A673 (cell line): ENCODE measurements at regions not wholly inside any gene's neighbourhood (a gene's known extent, or its start where the extent isn't known, plus 50 kb on each side); places are given as distances from the start of the nearest gene placed in this dataset.

Experiments used
- BruUV-seq: library from RNA; stranded (reverse); fragments of 400-500 nt; replicated peaks from 2 replicates; lab custom pipeline; 2021; lab: Mats Ljungman, UMichigan
- CTCF ChIA-PET: fragments of 300-600 bp; sonication (Branson Sonifier 250); formaldehyde crosslinking; loops from one replicate; lab custom pipeline; 2022; ENCODE audit warnings: antibody characterized with exemption; lab: Charles Lee
- POLR2A ChIA-PET: fragments of 300-600 bp; sonication (Branson Sonifier 250); formaldehyde crosslinking; loops from one replicate; lab custom pipeline; 2022; ENCODE audit warnings: antibody characterized with exemption; ENCODE audit not compliant: low non-redundant PET; lab: Charles Lee
- DNase-seq: peaks from one replicate; pipeline ENCODE4 v3.0.0-alpha.2; 2015; ENCODE audit warnings: low spot score
- H3K27ac ChIP-seq: fragments of 200-600 bp; sonication (generic); 2 replicates; pipeline ENCODE4 v1.5.1; 2016; ENCODE audit warnings: mixed run types, low read depth, mild to moderate bottlenecking, mixed read lengths, antibody characterized with exemption, low read length; ENCODE audit not compliant: poor library complexity, severe bottlenecking
- H3K27me3 ChIP-seq: fragments of 200-600 bp; sonication (generic); replicated peaks from 2 replicates; pipeline ENCODE4 v1.6.1; 2017; ENCODE audit warnings: mixed run types, low read depth, mild to moderate bottlenecking, mixed read lengths, antibody characterized with exemption, low read length; ENCODE audit not compliant: insufficient read depth, poor library complexity
- H3K36me3 ChIP-seq: fragments of 200-600 bp; sonication (generic); 2 replicates; pipeline ENCODE4 v1.6.1; 2016; ENCODE audit warnings: mixed run types, mild to moderate bottlenecking, mixed read lengths, antibody characterized with exemption, low read length; ENCODE audit not compliant: insufficient read depth, poor library complexity, severe bottlenecking
- H3K4me1 ChIP-seq: fragments of 200-600 bp; sonication (generic); 2 replicates; pipeline ENCODE4 v1.6.1; 2017; ENCODE audit warnings: mixed run types, mild to moderate bottlenecking, mixed read lengths, antibody characterized with exemption, low read length; ENCODE audit not compliant: insufficient read depth, poor library complexity, severe bottlenecking
- H3K4me3 ChIP-seq: fragments of 200-600 bp; sonication (generic); 2 replicates; pipeline ENCODE4 v1.5.1; 2016; ENCODE audit warnings: low read depth, mixed run types, mild to moderate bottlenecking, mixed read lengths, low read length; ENCODE audit not compliant: poor library complexity, severe bottlenecking
- H3K9me3 ChIP-seq: fragments of 200-600 bp; sonication (generic); 2 replicates; pipeline ENCODE4 v1.6.1; 2016; ENCODE audit warnings: mixed run types, low read depth, mild to moderate bottlenecking, mixed read lengths, antibody characterized with exemption, low read length; ENCODE audit not compliant: poor library complexity, severe bottlenecking
- EZH2 ChIP-seq: fragments of 200-600 bp; sonication (generic); IDR thresholded peaks from 2 replicates; pipeline ENCODE4 v1.6.1; 2017; ENCODE audit warnings: borderline replicate concordance, low read depth, mild to moderate bottlenecking, mixed read lengths, antibody characterized with exemption, low read length; ENCODE audit not compliant: poor library complexity, severe bottlenecking
- intact Hi-C: fragments of 100-400 bp; cut with micrococcal nuclease; formaldehyde crosslinking; loops from one replicate; pipeline ENCODE4 v1.10.0; 2022; ENCODE audit not compliant: unreplicated experiment
- TF ChIP-seq, protein P1 (sequence below): fragments of 300-800, 200-600 bp; sonication (generic); conservative IDR thresholded peaks from 2 replicates; pipeline ENCODE4 v1.5.1; 2017; ENCODE audit warnings: low read depth, mild to moderate bottlenecking, antibody characterized with exemption, low read length, moderate library complexity, mixed read lengths

DNA sequence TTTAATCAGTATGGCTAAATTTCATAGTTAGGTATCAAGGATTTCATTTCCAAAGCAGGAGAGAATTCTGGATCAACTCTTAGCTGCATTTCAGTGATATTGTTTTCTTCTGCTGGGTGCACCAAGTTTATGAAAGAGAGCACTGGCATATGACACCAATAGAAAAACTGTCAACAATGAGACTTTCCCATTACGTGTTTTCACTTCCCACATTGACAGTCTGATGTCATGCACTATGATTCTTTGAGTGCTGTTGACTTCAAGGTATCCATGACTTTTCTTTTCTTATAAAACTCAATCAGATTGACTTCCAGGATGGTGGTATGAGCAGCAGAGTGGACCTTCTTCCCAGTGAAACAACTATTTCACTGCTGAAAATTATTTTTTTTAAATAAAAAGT lies 476.1 kb downstream of the EDEM1 start:
- Histone ChIP-seq H3K9me3 (peaks cover 14% of the 10 kb centered on the region), H3K36me3 (no peaks in the 10 kb centered on the region), H3K4me1 (no peaks in the 10 kb centered on the region), H3K4me3 (no peak overlapping the region), H3K27me3 (no peaks in the 10 kb centered on the region), H3K27ac (no peak overlapping the region)
- no peak for DNase-seq
- intact Hi-C loops, result no loop called here
- no TSS peak for BruUV-seq
- ChIA-PET CTCF (no interaction called here), POLR2A (no interaction called here)
- TF ChIP-seq, protein P1, sequence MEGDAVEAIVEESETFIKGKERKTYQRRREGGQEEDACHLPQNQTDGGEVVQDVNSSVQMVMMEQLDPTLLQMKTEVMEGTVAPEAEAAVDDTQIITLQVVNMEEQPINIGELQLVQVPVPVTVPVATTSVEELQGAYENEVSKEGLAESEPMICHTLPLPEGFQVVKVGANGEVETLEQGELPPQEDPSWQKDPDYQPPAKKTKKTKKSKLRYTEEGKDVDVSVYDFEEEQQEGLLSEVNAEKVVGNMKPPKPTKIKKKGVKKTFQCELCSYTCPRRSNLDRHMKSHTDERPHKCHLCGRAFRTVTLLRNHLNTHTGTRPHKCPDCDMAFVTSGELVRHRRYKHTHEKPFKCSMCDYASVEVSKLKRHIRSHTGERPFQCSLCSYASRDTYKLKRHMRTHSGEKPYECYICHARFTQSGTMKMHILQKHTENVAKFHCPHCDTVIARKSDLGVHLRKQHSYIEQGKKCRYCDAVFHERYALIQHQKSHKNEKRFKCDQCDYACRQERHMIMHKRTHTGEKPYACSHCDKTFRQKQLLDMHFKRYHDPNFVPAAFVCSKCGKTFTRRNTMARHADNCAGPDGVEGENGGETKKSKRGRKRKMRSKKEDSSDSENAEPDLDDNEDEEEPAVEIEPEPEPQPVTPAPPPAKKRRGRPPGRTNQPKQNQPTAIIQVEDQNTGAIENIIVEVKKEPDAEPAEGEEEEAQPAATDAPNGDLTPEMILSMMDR, result no peak
- no peak for TF ChIP-seq EZH2

DNA sequence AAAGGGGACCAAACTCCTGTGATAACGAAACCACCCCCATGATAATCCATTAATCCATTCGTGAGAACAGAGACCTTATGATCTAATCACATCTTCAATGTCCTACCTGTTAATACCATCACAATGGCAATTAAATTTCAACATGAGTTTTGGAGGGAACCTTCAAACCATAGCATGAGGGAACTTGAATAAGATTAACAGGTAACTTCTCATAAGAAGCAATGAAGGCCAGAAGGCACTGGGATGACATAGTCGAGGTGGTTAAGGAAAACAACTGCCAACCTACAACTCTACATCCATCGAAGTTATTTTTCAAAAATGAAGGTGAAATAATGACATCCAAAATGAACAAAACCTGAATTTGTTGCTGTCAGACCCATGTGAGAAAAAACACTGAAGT lies 478.9 kb downstream of the EDEM1 start:
- intact Hi-C loops, result no loop called here
- ChIA-PET POLR2A (no interaction called here), CTCF (no interaction called here)
- Histone ChIP-seq H3K4me3 (no peak overlapping the region), H3K27ac (no peak overlapping the region), H3K36me3 (no peaks in the 10 kb centered on the region), H3K27me3 (no peaks in the 10 kb centered on the region), H3K9me3 (peaks cover 14% of the 10 kb centered on the region), H3K4me1 (no peaks in the 10 kb centered on the region)
- no TSS peak for BruUV-seq
- TF ChIP-seq, protein P1, result no peak
- no peak for TF ChIP-seq EZH2
- DNase-seq, result no peak

DNA sequence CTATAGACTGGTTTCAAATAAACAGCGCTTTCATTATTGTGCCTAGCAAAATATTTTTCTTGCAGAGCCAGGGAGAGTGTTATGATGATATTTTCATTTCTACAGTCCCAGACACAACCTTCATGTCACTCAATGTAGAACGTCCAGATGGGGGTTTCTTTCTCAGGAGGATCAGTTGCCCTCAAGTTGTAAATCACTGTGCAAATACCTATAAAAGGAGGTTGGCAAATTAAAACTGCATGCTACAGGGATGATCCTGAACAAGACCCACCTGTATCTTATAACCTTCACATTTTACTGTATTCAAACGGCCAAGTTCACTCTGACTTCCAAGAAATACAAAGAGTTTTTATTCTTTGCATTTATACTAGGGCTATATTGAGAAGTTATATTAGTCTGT lies 486.0 kb downstream of the EDEM1 start:
- no peak overlapping the region for H3K4me3 ChIP-seq
- H3K27me3 ChIP-seq, result no peaks in the 10 kb centered on the region
- BruUV-seq, result no TSS peak
- H3K9me3 ChIP-seq, result no peaks in the 10 kb centered on the region
- DNase-seq, result no peak
- intact Hi-C loops, result no loop called here
- ChIA-PET CTCF (no interaction called here), POLR2A (no interaction called here)
- no peaks in the 10 kb centered on the region for H3K36me3 ChIP-seq
- TF ChIP-seq, protein P1, result no peak
- TF ChIP-seq EZH2, result no peak
- no peak overlapping the region for H3K27ac ChIP-seq
- H3K4me1 ChIP-seq, result no peaks in the 10 kb centered on the region
